ENCODE measurements at regions not wholly inside any gene's neighbourhood (a gene's known extent, or its start where the extent isn't known, plus 50 kb on each side); places are given as distances from the start of the nearest gene placed in this dataset.

DNA sequence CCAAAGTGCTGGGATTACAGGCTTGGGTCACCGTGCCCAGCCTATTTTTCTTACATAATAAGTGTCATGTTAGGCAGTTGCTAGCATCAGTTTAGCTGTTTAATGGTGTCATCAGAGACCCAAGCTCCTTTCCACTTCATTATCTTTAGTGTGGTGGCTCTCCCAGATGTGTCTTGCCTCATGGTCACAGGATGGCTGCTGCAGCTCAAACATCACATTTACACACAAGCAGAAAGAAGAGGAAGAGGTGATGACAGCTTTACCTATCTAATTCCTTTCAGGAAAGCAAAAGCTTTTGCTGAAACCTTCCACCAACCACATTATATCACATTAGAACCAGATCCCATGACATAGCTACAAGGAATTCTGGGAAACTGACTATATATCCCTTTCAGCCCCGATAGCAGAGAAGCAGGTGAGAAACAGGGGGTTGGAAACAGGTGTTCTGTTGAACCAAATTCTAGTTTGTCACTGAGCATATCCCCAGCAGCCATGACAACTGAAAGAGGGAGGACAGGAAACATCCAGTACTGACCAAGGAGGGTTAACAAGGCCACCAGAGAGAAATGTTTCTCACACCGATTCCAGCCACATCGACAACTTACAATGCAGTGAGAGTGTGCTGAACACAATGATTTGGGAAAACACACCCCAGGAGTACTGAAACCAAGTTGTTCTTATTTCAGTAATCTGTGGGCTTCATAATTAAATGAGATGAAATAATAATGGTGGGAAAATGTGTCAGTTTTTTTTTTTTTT lies 617.0 kb downstream of the UQCRFS1 start:
- no peak for TF ChIP-seq YY1 (IDR thresholded peaks at IDR 0.05; ENCODE audit: insufficient read depth, insufficient read length)
- TF ChIP-seq ZNF274 (IDR thresholded peaks at IDR 0.05; ENCODE audit: low read depth, low read length), result no peak
- no peak for TF ChIP-seq SUZ12 (IDR thresholded peaks at IDR 0.05; ENCODE audit: extremely low read depth, insufficient read depth, insufficient read length)

All from NT2/D1 (cell line).